Hepatocyte (in vitro differentiated cells): ENCODE measurements at regions not wholly inside any gene's neighbourhood (a gene's known extent, or its start where the extent isn't known, plus 50 kb on each side); places are given as distances from the start of the nearest gene placed in this dataset.

ENCODE experiments used
- DNase-seq: peaks from one replicate; pipeline ENCODE4 v3.0.0-alpha.2; 2016; ENCODE audit warnings: low spot score
- H2AFZ ChIP-seq: fragments of 200-600 bp; sonication (generic); 2 replicates; pipeline ENCODE4 v1.6.0; 2016; ENCODE audit warnings: antibody characterized with exemption, mild to moderate bottlenecking
- H3K27ac ChIP-seq: fragments of 200-600 bp; sonication (generic); 2 replicates; pipeline ENCODE4 v1.5.1; 2016; ENCODE audit warnings: mild to moderate bottlenecking
- H3K27me3 ChIP-seq: fragments of 200-600 bp; sonication (generic); 2 replicates; pipeline ENCODE4 v1.6.1; 2016
- H3K36me3 ChIP-seq: fragments of 200-600 bp; sonication (generic); replicated peaks from 2 replicates; pipeline ENCODE4 v1.5.1; 2016; ENCODE audit warnings: low read depth; ENCODE audit not compliant: insufficient read depth
- H3K4me1 ChIP-seq: fragments of 200-600 bp; sonication (generic); 2 replicates; pipeline ENCODE4 v1.5.1; 2016; ENCODE audit warnings: mild to moderate bottlenecking, moderate library complexity; ENCODE audit not compliant: insufficient read depth
- H3K4me2 ChIP-seq: fragments of 200-600 bp; sonication (generic); 2 replicates; pipeline ENCODE4 v1.6.0; 2016
- H3K4me3 ChIP-seq: fragments of 200-600 bp; sonication (generic); 2 replicates; pipeline ENCODE4 v1.5.1; 2016; ENCODE audit warnings: mild to moderate bottlenecking
- H3K79me2 ChIP-seq: fragments of 200-600 bp; sonication (generic); 2 replicates; pipeline ENCODE4 v1.6.0; 2017; ENCODE audit warnings: mild to moderate bottlenecking
- H3K9me2 ChIP-seq: fragments of 200-600 bp; sonication (generic); replicated peaks from 2 replicates; pipeline ENCODE4 v1.6.0; 2017; ENCODE audit warnings: mild to moderate bottlenecking; ENCODE audit not compliant: insufficient read depth
- H3K9me3 ChIP-seq: fragments of 200-600 bp; sonication (generic); 2 replicates; pipeline ENCODE4 v1.5.1; 2016; ENCODE audit warnings: low read depth, mild to moderate bottlenecking
- H4K20me1 ChIP-seq: fragments of 200-600 bp; sonication (generic); 2 replicates; pipeline ENCODE4 v1.6.0; 2016; ENCODE audit warnings: mild to moderate bottlenecking; ENCODE audit not compliant: insufficient read depth, poor library complexity, severe bottlenecking
- EZH2 ChIP-seq: fragments of 200-600 bp; sonication (generic); IDR thresholded peaks from 2 replicates; pipeline ENCODE4 v1.6.1; 2016; ENCODE audit warnings: antibody characterized with exemption, mild to moderate bottlenecking, borderline replicate concordance
- EZH2phosphoT487 ChIP-seq: fragments of 200-600 bp; sonication (generic); IDR thresholded peaks from one replicate; pipeline ENCODE4 v1.6.1; 2018; ENCODE audit warnings: antibody characterized with exemption, mild to moderate bottlenecking, low read depth, moderate library complexity; ENCODE audit not compliant: unreplicated experiment, severe bottlenecking
- whole genome bisulfite sequencing: methylation state at CpG from one replicate; pipeline ENCODE4 v1.1.6; 2016; ENCODE audit warnings: low lambda C conversion rate; ENCODE audit errors: missing lambda C conversion rate; 5-methylcytosine and 5-hydroxymethylcytosine counted together
- TF ChIP-seq, protein P1 (sequence below): fragments of 200-600 bp; sonication (generic); IDR thresholded peaks from 2 replicates; pipeline ENCODE4 v1.5.1; 2016; ENCODE audit warnings: antibody characterized with exemption, mild to moderate bottlenecking; ENCODE audit not compliant: poor library complexity

DNA sequence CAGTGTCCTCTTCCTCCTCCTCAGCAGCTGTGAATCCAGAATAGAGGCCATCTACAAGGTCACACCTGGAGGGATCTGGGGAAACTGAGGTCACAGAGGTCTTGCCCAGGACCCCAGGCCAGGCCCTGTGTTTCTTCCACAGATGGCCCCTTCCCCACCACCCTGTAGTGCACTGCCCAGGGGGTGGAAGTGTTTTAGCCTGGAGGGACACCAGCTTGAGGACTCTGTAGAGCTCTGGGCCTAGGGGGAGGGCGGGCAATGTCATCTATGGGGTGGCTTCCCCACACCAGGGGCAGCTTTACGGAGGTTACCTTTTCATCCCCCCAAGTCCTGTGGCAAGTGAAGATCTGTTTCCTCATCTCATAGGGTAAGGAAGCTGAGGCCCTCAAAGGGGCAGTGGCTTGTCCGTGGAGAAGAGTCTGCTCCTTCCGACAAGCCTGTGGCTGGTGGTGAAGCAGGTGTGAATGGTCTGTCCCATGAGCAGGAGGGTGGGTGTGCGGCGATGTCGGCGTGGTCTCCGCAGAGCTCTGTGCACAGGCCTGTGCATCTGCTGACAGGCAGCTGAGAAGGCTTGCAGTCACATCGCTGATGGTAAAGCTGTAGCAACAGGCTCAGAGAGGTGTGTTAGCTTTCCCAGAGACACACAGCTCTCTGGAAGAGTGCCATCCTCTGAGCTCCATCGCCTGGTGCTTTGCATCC lies 74.1 kb upstream of the WNT7B start:
- Histone ChIP-seq H3K27ac (no peak overlapping the region), H4K20me1 (no peaks in the 10 kb centered on the region), H2AFZ (no peak overlapping the region), H3K4me3 (no peak overlapping the region), H3K9me2 (no peaks in the 10 kb centered on the region), H3K4me1 (peaks cover 8% of the 10 kb centered on the region), H3K27me3 (no peaks in the 10 kb centered on the region), H3K9me3 (no peaks in the 10 kb centered on the region), H3K79me2 (no peaks in the 10 kb centered on the region), H3K4me2 (no peak overlapping the region), H3K36me3 (no peaks in the 10 kb centered on the region)
- TF ChIP-seq, protein P1, sequence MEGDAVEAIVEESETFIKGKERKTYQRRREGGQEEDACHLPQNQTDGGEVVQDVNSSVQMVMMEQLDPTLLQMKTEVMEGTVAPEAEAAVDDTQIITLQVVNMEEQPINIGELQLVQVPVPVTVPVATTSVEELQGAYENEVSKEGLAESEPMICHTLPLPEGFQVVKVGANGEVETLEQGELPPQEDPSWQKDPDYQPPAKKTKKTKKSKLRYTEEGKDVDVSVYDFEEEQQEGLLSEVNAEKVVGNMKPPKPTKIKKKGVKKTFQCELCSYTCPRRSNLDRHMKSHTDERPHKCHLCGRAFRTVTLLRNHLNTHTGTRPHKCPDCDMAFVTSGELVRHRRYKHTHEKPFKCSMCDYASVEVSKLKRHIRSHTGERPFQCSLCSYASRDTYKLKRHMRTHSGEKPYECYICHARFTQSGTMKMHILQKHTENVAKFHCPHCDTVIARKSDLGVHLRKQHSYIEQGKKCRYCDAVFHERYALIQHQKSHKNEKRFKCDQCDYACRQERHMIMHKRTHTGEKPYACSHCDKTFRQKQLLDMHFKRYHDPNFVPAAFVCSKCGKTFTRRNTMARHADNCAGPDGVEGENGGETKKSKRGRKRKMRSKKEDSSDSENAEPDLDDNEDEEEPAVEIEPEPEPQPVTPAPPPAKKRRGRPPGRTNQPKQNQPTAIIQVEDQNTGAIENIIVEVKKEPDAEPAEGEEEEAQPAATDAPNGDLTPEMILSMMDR: no peak
- TF ChIP-seq EZH2phosphoT487 (no peak), EZH2 (no peak)
- DNase-seq: no peak
- WGBS: 93% methylated on average over 11 of the region's 11 CpGs

DNA sequence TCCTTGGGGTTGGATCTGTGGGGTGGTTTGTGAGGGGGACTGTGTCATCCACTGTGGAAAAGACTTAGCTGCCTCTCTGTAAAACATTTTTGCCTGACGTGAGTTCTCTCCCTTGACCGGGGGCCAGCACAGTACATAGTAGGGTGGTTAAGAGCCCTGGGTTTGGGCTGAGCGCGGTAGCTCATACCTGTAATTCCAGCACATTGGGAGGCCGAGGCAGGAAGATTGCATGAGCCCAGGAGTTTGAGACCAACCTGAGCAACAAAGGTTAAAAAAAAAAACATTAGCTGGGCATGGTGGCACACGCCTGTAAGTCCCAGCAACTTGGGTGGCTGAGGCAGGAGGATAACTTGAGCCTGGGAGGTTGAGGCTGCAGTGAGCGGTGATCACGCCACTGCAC lies 74.7 kb upstream of the WNT7B start:
- Histone ChIP-seq H3K36me3 (no peaks in the 10 kb centered on the region), H3K79me2 (no peaks in the 10 kb centered on the region), H3K9me3 (no peaks in the 10 kb centered on the region), H3K4me3 (no peak overlapping the region), H3K4me1 (peaks cover 8% of the 10 kb centered on the region), H3K9me2 (no peaks in the 10 kb centered on the region), H4K20me1 (no peaks in the 10 kb centered on the region), H3K4me2 (no peak overlapping the region), H2AFZ (no peak overlapping the region), H3K27me3 (no peaks in the 10 kb centered on the region), H3K27ac (no peak overlapping the region)
- no peak for DNase-seq
- WGBS: 94% methylated on average over 8 of the region's 8 CpGs
- TF ChIP-seq, protein P1: no peak
- TF ChIP-seq EZH2phosphoT487 (no peak), EZH2 (no peak)

DNA sequence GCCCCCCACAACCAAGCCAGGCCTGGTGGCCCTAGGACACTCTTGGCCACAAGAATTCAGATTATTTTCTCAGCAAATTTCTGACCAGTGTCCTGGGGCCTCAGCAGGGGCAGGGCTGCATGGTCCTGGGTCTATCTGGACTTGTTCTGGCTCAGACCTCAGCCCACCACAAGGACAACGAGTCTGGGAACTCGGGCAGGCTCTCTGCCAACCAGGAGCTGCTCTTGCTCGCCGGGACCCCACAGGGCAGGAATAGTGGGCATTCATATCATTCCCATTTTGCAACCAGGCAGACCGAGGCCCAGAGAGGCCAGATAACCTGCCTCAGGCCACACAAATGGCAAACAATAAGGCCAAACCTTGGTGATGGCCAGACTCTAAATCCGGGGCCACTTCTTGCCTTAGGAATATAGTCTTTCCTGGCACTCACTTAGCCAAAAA lies 75.4 kb upstream of the WNT7B start:
- WGBS: 86% methylated on average over 6 of the region's 6 CpGs

More for the DNA sequence above, 75.4 kb upstream of the WNT7B start:
- H3K4me3 ChIP-seq: no peak overlapping the region
- H2AFZ ChIP-seq: no peak overlapping the region
- no peaks in the 10 kb centered on the region for H3K9me2 ChIP-seq
- no peaks in the 10 kb centered on the region for H3K27me3 ChIP-seq
- no peak overlapping the region for H3K27ac ChIP-seq
- no peak for DNase-seq
- peaks cover 8% of the 10 kb centered on the region for H3K4me1 ChIP-seq
- TF ChIP-seq, protein P1: no peak
- TF ChIP-seq EZH2 (no peak), EZH2phosphoT487 (no peak)
- no peaks in the 10 kb centered on the region for H3K79me2 ChIP-seq
- no peaks in the 10 kb centered on the region for H3K9me3 ChIP-seq
- no peaks in the 10 kb centered on the region for H4K20me1 ChIP-seq
- H3K36me3 ChIP-seq: no peaks in the 10 kb centered on the region
- H3K4me2 ChIP-seq: no peak overlapping the region
